GM04503 (cell line): ENCODE measurements at regions not wholly inside any gene's neighbourhood (a gene's known extent, or its start where the extent isn't known, plus 50 kb on each side); places are given as distances from the start of the nearest gene placed in this dataset.

Experiments
- DNase-seq: peaks from one replicate; pipeline ENCODE4 v3.0.0-alpha.2; 2012; ENCODE audit warnings: low read depth

- DNase-seq = no peak
Observed at GRCh38 chr17:34135841-34136240, 119.2 kb upstream of the CCL2 start.

GRCh38 chr17:34140006-34140405 is 115.1 kb upstream of the CCL2 start:
- DNase-seq = no peak

- DNase-seq = no peak
Observed at GRCh38 chr17:34141590-34141989, 113.5 kb upstream of the CCL2 start.

- no peak for DNase-seq
Observed at GRCh38 chr17:34143430-34143829, 111.7 kb upstream of the CCL2 start.

- DNase-seq = no peak
Observed at GRCh38 chr17:34146440-34147043, 108.5 kb upstream of the CCL2 start.

- DNase-seq = no peak
Observed at GRCh38 chr17:34151102-34151501, 104.0 kb upstream of the CCL2 start.

- no peak for DNase-seq
Observed at GRCh38 chr17:34153991-34154390, 101.1 kb upstream of the CCL2 start.

- no peak for DNase-seq
Observed at GRCh38 chr17:34154961-34155730, 99.9 kb upstream of the CCL2 start.

- DNase-seq = no peak
Observed at GRCh38 chr17:34155947-34156346, 99.1 kb upstream of the CCL2 start.

- DNase-seq = no peak
Observed at GRCh38 chr17:34156401-34156740, 98.7 kb upstream of the CCL2 start.

GRCh38 chr17:34156741-34157589 is 98.1 kb upstream of the CCL2 start:
- DNase-seq = no peak

- DNase-seq = no peak
Observed at GRCh38 chr17:34161690-34162089, 93.4 kb upstream of the CCL2 start.

- DNase-seq = no peak
Observed at GRCh38 chr17:34163123-34163522, 92.0 kb upstream of the CCL2 start.

- no peak for DNase-seq
Observed at GRCh38 chr17:34163646-34164045, 91.4 kb upstream of the CCL2 start.

GRCh38 chr17:34164837-34165236 is 90.2 kb upstream of the CCL2 start:
- DNase-seq = no peak

- DNase-seq = no peak
Observed at GRCh38 chr17:34166352-34166751, 88.7 kb upstream of the CCL2 start.

GRCh38 chr17:34167354-34167753 is 87.7 kb upstream of the CCL2 start:
- DNase-seq = no peak

- no peak for DNase-seq
Observed at GRCh38 chr17:34168989-34169388, 86.1 kb upstream of the CCL2 start.

GRCh38 chr17:34169496-34169895 is 85.6 kb upstream of the CCL2 start:
- no peak for DNase-seq

GRCh38 chr17:34171245-34171818 is 83.8 kb upstream of the CCL2 start:
- DNase-seq = peak; percentile 3

GRCh38 chr17:34172390-34172918 is 82.6 kb upstream of the CCL2 start:
- no peak for DNase-seq

GRCh38 chr17:34173241-34173640 is 81.8 kb upstream of the CCL2 start:
- peak; percentile 3 for DNase-seq
